ENCODE measurements at regions not wholly inside any gene's neighbourhood (a gene's known extent, or its start where the extent isn't known, plus 50 kb on each side); places are given as distances from the start of the nearest gene placed in this dataset.

- peak; percentile 4 for DNase-seq (ENCODE audit: low read depth)
- H3K36me3 ChIP-seq (ENCODE audit: control insufficient read depth, insufficient read depth, low read length) = no peaks in the 10 kb centered on the region
- no peak for TF ChIP-seq CTCF (IDR thresholded peaks at IDR 0.05; ENCODE audit: insufficient read depth, low read length, poor library complexity, severe bottlenecking)
- H3K4me3 ChIP-seq (ENCODE audit: low read depth, low read length) = no peak overlapping the region
- H3K27me3 ChIP-seq (ENCODE audit: control insufficient read depth, insufficient read depth, low read length) = no peaks in the 10 kb centered on the region
These were observed 1502.4 kb upstream of the PIK3C3 start for GRCh38 chr18:40452599-40452998.

- Histone ChIP-seq H3K4me3 (ENCODE audit: low read depth, low read length) (no peak overlapping the region), H3K36me3 (ENCODE audit: control insufficient read depth, insufficient read depth, low read length) (no peaks in the 10 kb centered on the region), H3K27me3 (ENCODE audit: control insufficient read depth, insufficient read depth, low read length) (no peaks in the 10 kb centered on the region)
- no peak for DNase-seq (ENCODE audit: low read depth)
- TF ChIP-seq CTCF (IDR thresholded peaks at IDR 0.05; ENCODE audit: insufficient read depth, low read length, poor library complexity, severe bottlenecking) = no peak
These were observed 1504.3 kb upstream of the PIK3C3 start for GRCh38 chr18:40450751-40451150.

GRCh38 chr18:40447820-40448219 lies 1507.2 kb upstream of the PIK3C3 start:
- no peak for TF ChIP-seq CTCF (IDR thresholded peaks at IDR 0.05; ENCODE audit: insufficient read depth, low read length, poor library complexity, severe bottlenecking)
- no peak for DNase-seq (ENCODE audit: low read depth)
- Histone ChIP-seq H3K4me3 (ENCODE audit: low read depth, low read length) (no peak overlapping the region), H3K36me3 (ENCODE audit: control insufficient read depth, insufficient read depth, low read length) (no peaks in the 10 kb centered on the region), H3K27me3 (ENCODE audit: control insufficient read depth, insufficient read depth, low read length) (no peaks in the 10 kb centered on the region)

- no peak for TF ChIP-seq CTCF (IDR thresholded peaks at IDR 0.05; ENCODE audit: insufficient read depth, low read length, poor library complexity, severe bottlenecking)
- DNase-seq (ENCODE audit: low read depth) = no peak
- H3K36me3 ChIP-seq (ENCODE audit: control insufficient read depth, insufficient read depth, low read length) = no peaks in the 10 kb centered on the region
- no peaks in the 10 kb centered on the region for H3K27me3 ChIP-seq (ENCODE audit: control insufficient read depth, insufficient read depth, low read length)
- H3K4me3 ChIP-seq (ENCODE audit: low read depth, low read length) = no peak overlapping the region
These were observed 1514.9 kb upstream of the PIK3C3 start for GRCh38 chr18:40440088-40440487.

- Histone ChIP-seq H3K4me3 (ENCODE audit: low read depth, low read length) (no peak overlapping the region), H3K36me3 (ENCODE audit: control insufficient read depth, insufficient read depth, low read length) (no peaks in the 10 kb centered on the region), H3K27me3 (ENCODE audit: control insufficient read depth, insufficient read depth, low read length) (no peaks in the 10 kb centered on the region)
- no peak for TF ChIP-seq CTCF (IDR thresholded peaks at IDR 0.05; ENCODE audit: insufficient read depth, low read length, poor library complexity, severe bottlenecking)
- no peak for DNase-seq (ENCODE audit: low read depth)
These were observed 1517.5 kb upstream of the PIK3C3 start for GRCh38 chr18:40437517-40437916.

Data from kidney epithelial cell (primary cell).